ENCODE measurements at regions not wholly inside any gene's neighbourhood (a gene's known extent, or its start where the extent isn't known, plus 50 kb on each side); places are given as distances from the start of the nearest gene placed in this dataset.

DNA sequence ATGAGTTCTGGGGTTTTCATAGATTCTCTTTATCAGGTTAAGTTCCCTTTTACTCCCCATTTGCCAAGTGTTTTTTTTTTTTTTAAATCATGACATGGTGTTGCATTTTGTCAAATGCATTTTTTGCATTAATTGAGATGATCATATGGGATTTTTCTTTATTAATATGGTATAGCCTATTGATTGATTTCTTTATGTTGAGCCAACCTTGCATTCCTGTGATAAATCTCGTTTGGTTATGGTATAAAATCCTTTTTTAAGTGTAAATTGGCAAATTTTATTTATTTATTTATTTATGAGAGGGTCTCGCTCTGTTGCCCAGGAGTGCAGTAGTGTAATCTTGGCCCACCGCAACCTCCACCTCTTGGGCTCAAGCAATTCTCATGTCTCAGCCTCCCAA lies 81.5 kb upstream of the ACVR1 start:
- no peak for TF ChIP-seq FOXP2 (optimal IDR thresholded peaks at IDR 0.05; ENCODE audit: borderline replicate concordance, extremely low read depth, extremely low read length, insufficient read depth)
- no peak for TF ChIP-seq POLR2AphosphoS5 (IDR thresholded peaks at IDR 0.05; ENCODE audit: low read depth, low read length)
- TF ChIP-seq TAF1 (IDR thresholded peaks at IDR 0.05; ENCODE audit: borderline replicate concordance, insufficient read depth, low read length): no peak
